ENCODE measurements at regions not wholly inside any gene's neighbourhood (a gene's known extent, or its start where the extent isn't known, plus 50 kb on each side); places are given as distances from the start of the nearest gene placed in this dataset.

DNA sequence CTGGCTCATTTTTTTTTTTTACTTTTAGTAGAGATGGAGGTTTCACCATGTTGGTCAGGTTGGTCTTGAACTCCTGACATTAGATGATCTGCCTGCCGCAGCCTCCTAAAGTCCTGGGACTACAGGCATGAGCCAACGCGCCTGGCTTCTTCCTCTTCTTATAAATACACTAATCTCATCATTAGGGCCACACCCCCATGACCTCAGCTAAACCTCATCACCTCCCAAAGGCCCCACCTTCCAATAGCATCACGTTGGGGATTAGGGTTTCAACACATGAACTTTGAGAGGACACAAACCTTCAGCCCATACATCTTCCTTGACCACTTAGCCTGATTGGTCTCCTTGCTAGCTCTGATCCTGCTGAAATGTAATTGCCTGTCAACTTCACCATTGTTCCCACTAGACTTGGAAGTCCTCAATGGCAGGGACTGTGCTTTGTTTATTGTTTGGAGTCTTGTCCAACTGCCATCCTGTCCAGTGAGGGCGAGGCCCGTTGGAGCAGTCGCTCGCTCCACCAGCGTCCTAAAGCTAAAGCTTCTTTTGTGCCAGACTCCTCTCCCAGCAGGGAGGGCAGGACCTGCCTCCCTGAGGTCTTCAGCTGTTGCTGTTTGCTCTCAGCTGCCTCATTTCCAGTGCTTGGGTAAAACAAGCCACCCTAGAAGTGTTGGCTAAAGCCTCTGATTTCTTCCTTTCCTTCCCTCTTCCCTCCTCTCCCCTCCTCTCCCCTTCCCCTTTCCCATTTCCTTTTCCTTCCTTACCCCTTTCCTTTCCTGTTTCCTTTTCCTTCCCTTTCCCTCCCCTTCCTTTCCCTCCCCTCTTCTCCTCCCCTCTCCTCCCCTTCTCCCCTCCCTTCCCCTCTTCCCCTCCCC, 85.3 kb downstream of the HAPSTR1 start:
- H3K4me2 ChIP-seq (ENCODE audit: insufficient read depth, low read length): no peak overlapping the region

More for the DNA sequence above, 85.3 kb downstream of the HAPSTR1 start:
- H3K4me1 ChIP-seq (ENCODE audit: control insufficient read depth, extremely low read depth, insufficient read depth, low read length): no peaks in the 10 kb centered on the region
- H3K9me1 ChIP-seq (replicated peaks; ENCODE audit: control insufficient read depth, extremely low read depth, insufficient read depth, low read length): no peaks in the 10 kb centered on the region
- no peak for FAIRE-seq
- ChIA-PET CTCF (no interaction called here), POLR2A (no interaction called here)
- no peaks in the 10 kb centered on the region for H3K36me3 ChIP-seq (ENCODE audit: control insufficient read depth in 2 of 2, extremely low read depth in 1 of 2, insufficient read depth in 2 of 2, low read length in 2 of 2)
- H4K20me1 ChIP-seq (replicated peaks; ENCODE audit: control insufficient read depth, extremely low read depth, insufficient read depth, low read length): no peaks in the 10 kb centered on the region
- no peaks in the 10 kb centered on the region for H3K79me2 ChIP-seq (ENCODE audit: control insufficient read depth, insufficient read depth, low read length)
- TF ChIP-seq MYC (IDR thresholded peaks at IDR 0.05; ENCODE audit: low read depth, low read length) (no peak), POLR2A (IDR thresholded peaks at IDR 0.05; ENCODE audit: low read depth, low read length) (no peak), EZH2 (IDR thresholded peaks at IDR 0.05; ENCODE audit: borderline replicate concordance, low read depth, low read length, severe bottlenecking) (no peak), GATA2 (IDR thresholded peaks at IDR 0.05; ENCODE audit: insufficient read depth, insufficient read length, low read depth, low read length) (no peak), JUN (IDR thresholded peaks at IDR 0.05; ENCODE audit: borderline replicate concordance, insufficient read depth, insufficient read length, low read depth) (no peak), POLR2AphosphoS5 (IDR thresholded peaks at IDR 0.05; ENCODE audit: insufficient read depth, low read depth, low read length) (no peak), FOS (IDR thresholded peaks at IDR 0.05; ENCODE audit: borderline replicate concordance, insufficient read depth, low read length) (no peak)
- TF ChIP-seq, protein P1, sequence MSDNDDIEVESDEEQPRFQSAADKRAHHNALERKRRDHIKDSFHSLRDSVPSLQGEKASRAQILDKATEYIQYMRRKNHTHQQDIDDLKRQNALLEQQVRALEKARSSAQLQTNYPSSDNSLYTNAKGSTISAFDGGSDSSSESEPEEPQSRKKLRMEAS (IDR thresholded peaks at IDR 0.05; ENCODE audit: insufficient read depth, insufficient read length): no peak
- TF ChIP-seq, protein P2, sequence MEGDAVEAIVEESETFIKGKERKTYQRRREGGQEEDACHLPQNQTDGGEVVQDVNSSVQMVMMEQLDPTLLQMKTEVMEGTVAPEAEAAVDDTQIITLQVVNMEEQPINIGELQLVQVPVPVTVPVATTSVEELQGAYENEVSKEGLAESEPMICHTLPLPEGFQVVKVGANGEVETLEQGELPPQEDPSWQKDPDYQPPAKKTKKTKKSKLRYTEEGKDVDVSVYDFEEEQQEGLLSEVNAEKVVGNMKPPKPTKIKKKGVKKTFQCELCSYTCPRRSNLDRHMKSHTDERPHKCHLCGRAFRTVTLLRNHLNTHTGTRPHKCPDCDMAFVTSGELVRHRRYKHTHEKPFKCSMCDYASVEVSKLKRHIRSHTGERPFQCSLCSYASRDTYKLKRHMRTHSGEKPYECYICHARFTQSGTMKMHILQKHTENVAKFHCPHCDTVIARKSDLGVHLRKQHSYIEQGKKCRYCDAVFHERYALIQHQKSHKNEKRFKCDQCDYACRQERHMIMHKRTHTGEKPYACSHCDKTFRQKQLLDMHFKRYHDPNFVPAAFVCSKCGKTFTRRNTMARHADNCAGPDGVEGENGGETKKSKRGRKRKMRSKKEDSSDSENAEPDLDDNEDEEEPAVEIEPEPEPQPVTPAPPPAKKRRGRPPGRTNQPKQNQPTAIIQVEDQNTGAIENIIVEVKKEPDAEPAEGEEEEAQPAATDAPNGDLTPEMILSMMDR (IDR thresholded peaks at IDR 0.05; ENCODE audit: extremely low read depth in 1 of 2, insufficient read depth in 1 of 2, low read depth in 1 of 2, low read length in 2 of 2): no peak
- BruUV-seq (replicated peaks): no TSS peak
- DNase-seq (ENCODE audit: low read depth, low spot score): no peak
- no peak overlapping the region for H3K9ac ChIP-seq (replicated peaks; ENCODE audit: extremely low read depth, insufficient read depth, low read length)
- H3K27ac ChIP-seq (ENCODE audit: insufficient read depth, low read depth, low read length): no peak overlapping the region
- dilution Hi-C loops (cut with MboI; ENCODE audit: extremely low pct_ligation_motif_present, low sequenced_read_pairs) (no loop called here), intact Hi-C loops (cut with micrococcal nuclease) (no loop called here)
- no peak overlapping the region for H2AFZ ChIP-seq (ENCODE audit: low read depth, low read length)
- H3K9me3 ChIP-seq (replicated peaks; ENCODE audit: control insufficient read depth, insufficient read depth, low read length): no peaks in the 10 kb centered on the region
- H3K27me3 ChIP-seq (ENCODE audit: control insufficient read depth in 2 of 2, insufficient read depth in 2 of 2, low read length in 2 of 2): no peaks in the 10 kb centered on the region
- H3K4me3 ChIP-seq (replicated peaks in 1 of 3; ENCODE audit: insufficient read depth in 1 of 3, low read depth in 1 of 3, low read length in 3 of 3): no peak overlapping the region
